GM23248 (cell line): ENCODE measurements at regions not wholly inside any gene's neighbourhood (a gene's known extent, or its start where the extent isn't known, plus 50 kb on each side); places are given as distances from the start of the nearest gene placed in this dataset.

ENCODE experiments used
- DNase-seq: peaks from one replicate; pipeline ENCODE4 v3.0.0-alpha.2; 2015
- H2AFZ ChIP-seq: fragments of 200-600 bp; sonication (generic); 2 replicates; pipeline ENCODE4 v1.6.1; 2016; ENCODE audit warnings: antibody characterized with exemption
- H3F3A ChIP-seq: fragments of 200-600 bp; sonication (generic); 2 replicates; pipeline ENCODE4 v1.6.1; 2016; ENCODE audit warnings: mild to moderate bottlenecking, antibody characterized with exemption, mixed run types; ENCODE audit not compliant: insufficient read depth
- H3K27ac ChIP-seq: fragments of 200-600 bp; sonication (generic); 2 replicates; pipeline ENCODE4 v1.5.1; 2016; ENCODE audit warnings: mild to moderate bottlenecking
- H3K27me3 ChIP-seq: fragments of 200-600 bp; sonication (generic); replicated peaks from 2 replicates; pipeline ENCODE4 v1.6.1; 2016; ENCODE audit warnings: mild to moderate bottlenecking; ENCODE audit not compliant: insufficient read depth
- H3K36me3 ChIP-seq: fragments of 200-600 bp; sonication (generic); 2 replicates; pipeline ENCODE4 v1.6.1; 2016; ENCODE audit warnings: low read depth, mild to moderate bottlenecking
- H3K4me1 ChIP-seq: fragments of 200-600 bp; sonication (generic); 2 replicates; pipeline ENCODE4 v1.6.1; 2016; ENCODE audit warnings: mild to moderate bottlenecking; ENCODE audit not compliant: insufficient read depth
- H3K4me2 ChIP-seq: fragments of 200-600 bp; sonication (generic); one replicate; pipeline ENCODE4 v1.6.1; 2016; ENCODE audit warnings: mild to moderate bottlenecking; ENCODE audit not compliant: unreplicated experiment
- H3K4me3 ChIP-seq: fragments of 200-600 bp; sonication (generic); 2 replicates; pipeline ENCODE4 v1.5.1; 2016; ENCODE audit warnings: mild to moderate bottlenecking
- H3K79me2 ChIP-seq: fragments of 200-600 bp; sonication (generic); 2 replicates; pipeline ENCODE4 v1.6.1; 2016; ENCODE audit warnings: mild to moderate bottlenecking; ENCODE audit not compliant: insufficient read depth
- H3K9ac ChIP-seq: fragments of 200-600 bp; sonication (generic); 2 replicates; pipeline ENCODE4 v1.6.1; 2016; ENCODE audit warnings: mild to moderate bottlenecking
- H3K9me2 ChIP-seq: fragments of 200-600 bp; sonication (generic); 2 replicates; pipeline ENCODE4 v1.6.1; 2016; ENCODE audit warnings: mixed run types, mild to moderate bottlenecking, moderate library complexity; ENCODE audit not compliant: insufficient read depth
- H3K9me3 ChIP-seq: fragments of 200-600 bp; sonication (generic); one replicate; pipeline ENCODE4 v1.6.1; 2017; ENCODE audit warnings: low read depth
- H4K20me1 ChIP-seq: fragments of 200-600 bp; sonication (generic); 2 replicates; pipeline ENCODE4 v1.6.0; 2016; ENCODE audit not compliant: insufficient read depth
- EZH2 ChIP-seq: fragments of 200-600 bp; sonication (generic); IDR thresholded peaks from 2 replicates; pipeline ENCODE4 v1.6.1; 2018; ENCODE audit warnings: antibody characterized with exemption, mild to moderate bottlenecking; ENCODE audit not compliant: insufficient read depth, poor library complexity, severe bottlenecking
- EZH2phosphoT487 ChIP-seq: fragments of 200-600 bp; sonication (generic); IDR thresholded peaks from 2 replicates; pipeline ENCODE4 v1.6.1; 2018; ENCODE audit warnings: antibody characterized with exemption, moderate library complexity, mild to moderate bottlenecking, low read depth; ENCODE audit not compliant: insufficient read depth
- WGBS, 2 experiments: methylation state at CpG; one replicate each; pipeline ENCODE4 v1.1.6; 2015 to 2017; ENCODE audit warnings: low lambda C conversion rate in 2 of 2, low coverage in 1 of 2; ENCODE audit errors: missing lambda C conversion rate in 2 of 2; 5-methylcytosine and 5-hydroxymethylcytosine counted together
- in situ Hi-C: fragments of 300-500 bp; cut with MboI; formaldehyde crosslinking; loops from 2 replicates; pipeline ENCODE4 v1.15.0; 2020

DNA sequence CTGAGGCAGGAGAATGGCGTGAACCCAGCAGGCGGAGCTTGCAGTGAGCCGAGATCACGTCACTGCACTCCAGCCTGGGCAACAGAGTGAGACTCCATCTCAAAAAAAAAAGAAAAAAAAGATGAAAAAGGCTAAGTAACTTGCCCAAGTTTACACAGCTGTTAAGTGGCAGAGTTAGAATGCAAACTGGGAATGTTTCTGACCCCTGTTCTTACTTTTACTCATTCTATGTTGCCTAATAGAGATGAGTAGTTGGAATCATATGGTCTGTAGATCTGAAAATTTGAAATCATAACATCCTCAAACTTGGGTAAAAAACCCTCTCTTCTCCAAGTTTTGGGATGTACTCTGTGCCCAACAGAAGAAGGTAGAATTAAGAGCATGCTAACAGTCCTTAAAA, 235.8 kb upstream of the RFC3 start:
- no peak for TF ChIP-seq EZH2
- no peak for TF ChIP-seq EZH2phosphoT487
- H3F3A ChIP-seq = no peaks in the 10 kb centered on the region
- no peak overlapping the region for H3K4me2 ChIP-seq
- H3K36me3 ChIP-seq = no peaks in the 10 kb centered on the region
- 87 to 88% methylated on average over 4 of the region's 4 CpGs for WGBS, 2 experiments
- no peaks in the 10 kb centered on the region for H3K27me3 ChIP-seq
- H3K9ac ChIP-seq = no peak overlapping the region
- no peak overlapping the region for H3K27ac ChIP-seq
- in situ Hi-C loops = loop anchor here (25.0 kb wide), 1 partner anchor 1580 kb away; no protein-coding TSS in a partner anchor
- no peaks in the 10 kb centered on the region for H3K9me2 ChIP-seq
- no peaks in the 10 kb centered on the region for H4K20me1 ChIP-seq
- H3K9me3 ChIP-seq = no peaks in the 10 kb centered on the region
- DNase-seq = peak; percentile 4
- H3K4me3 ChIP-seq = no peak overlapping the region
- no peaks in the 10 kb centered on the region for H3K4me1 ChIP-seq
- H3K79me2 ChIP-seq = no peaks in the 10 kb centered on the region
- H2AFZ ChIP-seq = no peak overlapping the region

DNA sequence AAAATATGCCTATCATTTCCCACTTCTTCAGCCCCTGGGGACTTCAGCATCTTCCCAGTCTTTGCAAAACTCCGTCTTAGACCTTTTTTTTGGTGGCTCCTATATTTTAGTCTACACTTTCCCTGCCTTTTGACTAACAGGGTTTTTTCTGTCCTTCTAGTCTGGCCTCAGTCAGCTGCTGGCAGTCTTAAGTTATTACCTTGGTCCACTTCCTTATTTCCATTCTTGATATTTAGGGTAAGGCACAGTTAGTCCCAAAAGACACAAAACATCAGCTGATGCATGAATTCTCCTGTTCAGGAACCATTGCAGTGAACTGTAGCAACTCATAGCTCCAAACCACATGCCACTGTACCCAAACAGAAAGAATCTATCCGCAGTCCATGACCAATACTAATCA, 234.6 kb upstream of the RFC3 start:
- Histone ChIP-seq H2AFZ (no peak overlapping the region), H3K27me3 (no peaks in the 10 kb centered on the region), H3K9me3 (no peaks in the 10 kb centered on the region), H3K27ac (no peak overlapping the region), H3K9me2 (no peaks in the 10 kb centered on the region), H3K79me2 (no peaks in the 10 kb centered on the region), H3F3A (no peaks in the 10 kb centered on the region), H3K4me1 (no peaks in the 10 kb centered on the region), H4K20me1 (no peaks in the 10 kb centered on the region), H3K4me2 (no peak overlapping the region), H3K36me3 (no peaks in the 10 kb centered on the region), H3K4me3 (no peak overlapping the region), H3K9ac (no peak overlapping the region)
- no peak for DNase-seq
- 74 to 79% methylated on average over 2 of the region's 2 CpGs for WGBS, 2 experiments
- TF ChIP-seq EZH2phosphoT487 (no peak), EZH2 (no peak)
- in situ Hi-C loops = loop anchor here (25.0 kb wide), 1 partner anchor 1579 kb away; no protein-coding TSS in a partner anchor

DNA sequence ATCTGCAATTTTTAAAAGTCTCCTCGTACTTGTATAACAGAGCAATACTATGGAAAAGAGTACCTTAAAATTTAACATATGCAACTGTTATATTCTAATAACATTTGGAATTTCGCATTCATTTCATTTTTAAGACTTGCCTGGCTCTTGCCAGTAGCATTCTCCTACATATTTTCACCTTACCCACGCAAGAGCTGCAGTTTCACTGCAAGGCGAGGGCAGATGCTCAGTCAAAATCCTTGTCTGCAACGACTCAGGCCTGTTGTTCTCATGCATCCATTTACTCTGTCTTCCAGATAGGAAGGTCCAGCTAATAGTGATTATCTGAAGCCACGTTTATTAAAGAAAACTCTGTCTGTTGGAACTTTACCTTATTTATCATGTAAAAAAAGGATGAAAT, 227.0 kb upstream of the RFC3 start:
- no peak overlapping the region for H2AFZ ChIP-seq
- no peak overlapping the region for H3K4me2 ChIP-seq
- no peaks in the 10 kb centered on the region for H3K9me3 ChIP-seq
- H3K27me3 ChIP-seq = no peaks in the 10 kb centered on the region
- H3K4me3 ChIP-seq = no peak overlapping the region
- no peak for DNase-seq
- no peak for TF ChIP-seq EZH2
- 75 to 76% methylated on average over 6 of the region's 6 CpGs for WGBS, 2 experiments
- no peaks in the 10 kb centered on the region for H4K20me1 ChIP-seq
- H3K79me2 ChIP-seq = no peaks in the 10 kb centered on the region
- no peaks in the 10 kb centered on the region for H3F3A ChIP-seq
- no peak overlapping the region for H3K27ac ChIP-seq
- no peaks in the 10 kb centered on the region for H3K36me3 ChIP-seq
- no peaks in the 10 kb centered on the region for H3K4me1 ChIP-seq
- no peaks in the 10 kb centered on the region for H3K9me2 ChIP-seq
- in situ Hi-C loops = loop anchor here (25.0 kb wide), 1 partner anchor 1571 kb away; no protein-coding TSS in a partner anchor
- H3K9ac ChIP-seq = no peak overlapping the region

DNA sequence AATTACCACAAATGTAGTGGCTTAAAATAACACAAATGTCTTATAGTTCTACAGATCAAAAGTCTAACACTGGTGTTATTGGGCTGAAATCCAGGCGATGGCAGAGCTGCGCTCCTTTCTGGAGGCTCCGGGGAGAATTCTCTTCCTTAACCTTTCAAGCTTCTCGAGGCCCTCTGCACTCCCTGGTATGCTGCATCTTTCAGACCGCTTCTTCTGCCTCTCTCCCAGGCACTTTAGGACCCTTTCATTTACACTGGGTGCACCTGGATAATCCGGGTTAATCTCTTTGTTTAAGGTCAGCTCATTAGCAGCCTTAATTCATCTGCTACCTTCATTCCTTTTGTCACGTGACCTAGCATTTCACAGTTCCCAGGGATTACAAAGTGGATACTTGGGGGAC, 211.3 kb upstream of the RFC3 start:
- Histone ChIP-seq H3K79me2 (no peaks in the 10 kb centered on the region), H3K9me3 (no peaks in the 10 kb centered on the region), H3K36me3 (no peaks in the 10 kb centered on the region), H3K9ac (no peak overlapping the region), H4K20me1 (no peaks in the 10 kb centered on the region), H3K4me1 (no peaks in the 10 kb centered on the region), H3F3A (no peaks in the 10 kb centered on the region), H3K4me2 (no peak overlapping the region), H3K9me2 (no peaks in the 10 kb centered on the region), H3K4me3 (no peak overlapping the region), H2AFZ (peak overlapping the region; percentile 53; the same call in 1 of the 2 replicates), H3K27me3 (no peaks in the 10 kb centered on the region), H3K27ac (no peak overlapping the region)
- peak; percentile 31 for DNase-seq
- in situ Hi-C loops = no loop called here
- WGBS, 2 experiments = 41 to 55% methylated on average over 7 of the region's 7 CpGs
- TF ChIP-seq EZH2 = no peak

DNA sequence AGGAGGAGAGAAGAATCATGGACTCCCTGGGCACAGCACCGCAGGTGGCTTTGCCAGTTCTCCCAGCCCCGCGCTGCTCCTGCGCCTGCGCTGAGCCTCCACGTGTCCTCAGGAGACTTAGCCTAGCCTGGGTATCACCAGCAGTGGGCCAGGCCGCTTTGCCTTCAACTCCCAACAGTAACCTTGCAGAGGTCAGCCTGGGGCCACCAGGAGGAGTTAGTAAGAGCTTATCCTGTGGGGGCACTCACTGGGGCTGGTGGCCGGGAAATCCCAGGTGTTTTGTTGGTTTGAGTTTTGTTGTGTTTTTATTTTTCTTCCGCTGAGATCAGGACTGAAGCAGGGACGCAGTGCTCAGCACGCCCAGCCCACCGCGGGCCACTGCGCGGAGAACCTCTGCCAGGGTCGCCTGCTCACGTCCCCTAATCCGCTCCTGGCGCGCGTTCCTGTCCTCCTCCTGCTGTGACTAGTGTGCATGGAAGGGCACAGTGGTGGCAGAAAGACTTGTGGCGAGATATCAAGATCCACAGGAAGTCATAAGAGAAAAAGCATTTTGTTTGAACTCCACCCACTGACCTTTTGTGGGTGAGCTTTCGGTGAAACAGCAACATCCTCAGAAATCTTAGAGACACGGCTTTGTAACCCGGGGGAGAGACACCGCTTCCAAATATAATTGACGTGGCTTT, 207.4 kb upstream of the RFC3 start:
- H3K27ac ChIP-seq = no peak overlapping the region
- H2AFZ ChIP-seq = no peak overlapping the region

More for the DNA sequence above, 207.4 kb upstream of the RFC3 start:
- Histone ChIP-seq H3K9ac (no peak overlapping the region), H3K9me2 (no peaks in the 10 kb centered on the region), H3K79me2 (no peaks in the 10 kb centered on the region), H3K27me3 (no peaks in the 10 kb centered on the region), H3K36me3 (no peaks in the 10 kb centered on the region), H4K20me1 (no peaks in the 10 kb centered on the region), H3K4me2 (no peak overlapping the region), H3F3A (no peaks in the 10 kb centered on the region), H3K4me3 (no peak overlapping the region), H3K9me3 (no peaks in the 10 kb centered on the region), H3K4me1 (no peaks in the 10 kb centered on the region)
- WGBS, 2 experiments = 90 to 92% methylated on average over 27 of the region's 27 CpGs
- TF ChIP-seq EZH2phosphoT487 = no peak
- no peak for TF ChIP-seq EZH2
- no peak for DNase-seq
- in situ Hi-C loops = no loop called here
